Muscle layer of duodenum (tissue), 2 donors: ENCODE measurements at regions not wholly inside any gene's neighbourhood (a gene's known extent, or its start where the extent isn't known, plus 50 kb on each side); places are given as distances from the start of the nearest gene placed in this dataset.
"Not testable (repeated sequence)": the region's sequence is repeated elsewhere in the genome, so short reads cannot be mapped to it uniquely, and the experiment has no call there.

Experiments used
- H3K27ac ChIP-seq: one replicate; pipeline ENCODE4 v1.7.0; 2013; ENCODE audit warnings: mild to moderate bottlenecking, low read length
- H3K27me3 ChIP-seq: one replicate; pipeline ENCODE4 v1.7.0; 2013; ENCODE audit warnings: low read depth, mild to moderate bottlenecking, control low read depth, low read length
- H3K36me3 ChIP-seq, 2 donors: one replicate each; pipeline ENCODE4 v1.7.0; 2013; ENCODE audit warnings: low read length in 2 of 2, control low read depth in 1 of 2, mild to moderate bottlenecking in 1 of 2; ENCODE audit not compliant: insufficient read depth in 2 of 2, control insufficient read depth in 1 of 2
- H3K4me1 ChIP-seq, 2 donors: one replicate each; pipeline ENCODE4 v1.7.0; 2013; ENCODE audit warnings: low read length in 2 of 2, mild to moderate bottlenecking in 2 of 2, control low read depth in 1 of 2, moderate library complexity in 1 of 2; ENCODE audit not compliant: insufficient read depth in 2 of 2, control insufficient read depth in 1 of 2
- H3K4me3 ChIP-seq, 2 donors: one replicate each; pipeline ENCODE4 v1.7.0; 2013; ENCODE audit warnings: low read length in 2 of 2, low read depth in 1 of 2, mild to moderate bottlenecking in 1 of 2
- H3K9me3 ChIP-seq, 2 donors: one replicate each; pipeline ENCODE4 v1.7.0; 2013; ENCODE audit warnings: low read length in 2 of 2, control low read depth in 1 of 2, mild to moderate bottlenecking in 1 of 2; ENCODE audit not compliant: control insufficient read depth in 1 of 2
- donor health status: healthy.

- not testable (repeated sequence) for H3K4me1 ChIP-seq, H3K4me3 ChIP-seq, H3K27ac ChIP-seq, H3K27me3 ChIP-seq, H3K9me3 ChIP-seq, H3K36me3 ChIP-seq
Observed at GRCh38 chr1:2851918-2852317, 50.4 kb upstream of the TTC34 start.

- H3K4me1 ChIP-seq: no peaks in the 10 kb centered on the region
- no peaks in the 10 kb centered on the region for H3K36me3 ChIP-seq
- no peak overlapping the region for H3K27ac ChIP-seq
- H3K27me3 ChIP-seq: no peaks in the 10 kb centered on the region
- H3K4me3 ChIP-seq: no peak overlapping the region
- H3K9me3 ChIP-seq: no peaks in the 10 kb centered on the region
Observed at GRCh38 chr1:2853711-2854110, 52.2 kb upstream of the TTC34 start.

GRCh38 chr1:2854151-2854550 lies 52.7 kb upstream of the TTC34 start:
- H3K4me1 ChIP-seq: no peaks in the 10 kb centered on the region
- no peaks in the 10 kb centered on the region for H3K36me3 ChIP-seq
- no peaks in the 10 kb centered on the region for H3K9me3 ChIP-seq
- H3K4me3 ChIP-seq: no peak overlapping the region
- no peaks in the 10 kb centered on the region for H3K27me3 ChIP-seq
- H3K27ac ChIP-seq: no peak overlapping the region

- Histone ChIP-seq H3K9me3 (no peaks in the 10 kb centered on the region), H3K4me1 (no peaks in the 10 kb centered on the region), H3K27me3 (no peaks in the 10 kb centered on the region), H3K27ac (no peak overlapping the region), H3K4me3 (no peak overlapping the region), H3K36me3 (no peaks in the 10 kb centered on the region)
Observed at GRCh38 chr1:2854611-2855010, 53.1 kb upstream of the TTC34 start.

- Histone ChIP-seq H3K27ac (no peak overlapping the region), H3K4me3 (no peak overlapping the region), H3K4me1 (no peaks in the 10 kb centered on the region), H3K27me3 (no peaks in the 10 kb centered on the region), H3K9me3 (no peaks in the 10 kb centered on the region), H3K36me3 (no peaks in the 10 kb centered on the region)
Observed at GRCh38 chr1:2855206-2856065, 53.9 kb upstream of the TTC34 start.

GRCh38 chr1:2856066-2856390 lies 54.5 kb upstream of the TTC34 start:
- no peaks in the 10 kb centered on the region for H3K27me3 ChIP-seq
- H3K4me1 ChIP-seq: no peaks in the 10 kb centered on the region
- H3K36me3 ChIP-seq: no peaks in the 10 kb centered on the region
- H3K4me3 ChIP-seq: no peak overlapping the region
- H3K9me3 ChIP-seq: no peaks in the 10 kb centered on the region
- no peak overlapping the region for H3K27ac ChIP-seq

GRCh38 chr1:2856676-2857375 lies 55.3 kb upstream of the TTC34 start:
- no peaks in the 10 kb centered on the region for H3K36me3 ChIP-seq
- no peaks in the 10 kb centered on the region for H3K4me1 ChIP-seq
- no peak overlapping the region for H3K27ac ChIP-seq
- no peaks in the 10 kb centered on the region for H3K9me3 ChIP-seq
- no peak overlapping the region for H3K4me3 ChIP-seq
- no peaks in the 10 kb centered on the region for H3K27me3 ChIP-seq

- H3K4me1 ChIP-seq: no peaks in the 10 kb centered on the region
- H3K4me3 ChIP-seq: no peak overlapping the region
- no peaks in the 10 kb centered on the region for H3K27me3 ChIP-seq
- no peaks in the 10 kb centered on the region for H3K36me3 ChIP-seq
- H3K9me3 ChIP-seq: no peaks in the 10 kb centered on the region
- H3K27ac ChIP-seq: no peak overlapping the region
Observed at GRCh38 chr1:2857521-2857920, 56.0 kb upstream of the TTC34 start.

GRCh38 chr1:2858676-2859075 lies 57.2 kb upstream of the TTC34 start:
- no peaks in the 10 kb centered on the region for H3K27me3 ChIP-seq
- H3K27ac ChIP-seq: no peak overlapping the region
- no peaks in the 10 kb centered on the region for H3K9me3 ChIP-seq

GRCh38 chr1:2859219-2859880 lies 57.9 kb upstream of the TTC34 start:
- no peak overlapping the region for H3K4me3 ChIP-seq
- H3K9me3 ChIP-seq: no peaks in the 10 kb centered on the region
- H3K27me3 ChIP-seq: no peaks in the 10 kb centered on the region
- H3K27ac ChIP-seq: no peak overlapping the region
- no peaks in the 10 kb centered on the region for H3K4me1 ChIP-seq
- H3K36me3 ChIP-seq: no peaks in the 10 kb centered on the region

More at GRCh38 chr1:2858676-2859075, 57.2 kb upstream of the TTC34 start:
- Histone ChIP-seq H3K4me1 (no peaks in the 10 kb centered on the region), H3K4me3 (no peak overlapping the region), H3K36me3 (no peaks in the 10 kb centered on the region)

- H3K36me3 ChIP-seq: no peaks in the 10 kb centered on the region
- no peaks in the 10 kb centered on the region for H3K9me3 ChIP-seq
- no peak overlapping the region for H3K4me3 ChIP-seq
- no peaks in the 10 kb centered on the region for H3K27me3 ChIP-seq
- no peaks in the 10 kb centered on the region for H3K4me1 ChIP-seq
- H3K27ac ChIP-seq: no peak overlapping the region
Observed at GRCh38 chr1:2859881-2860430, 58.5 kb upstream of the TTC34 start.
